IMR-90 (cell line): ENCODE measurements at regions not wholly inside any gene's neighbourhood (a gene's known extent, or its start where the extent isn't known, plus 50 kb on each side); places are given as distances from the start of the nearest gene placed in this dataset.

Experiments used
- ATAC-seq: fragments of 200-7000 bp; cut with Tn5 transposase; 2 replicates; pipeline ENCODE4 v1.9.1; 2020; ENCODE audit warnings: low read depth, mild to moderate bottlenecking, moderate library complexity
- BruUV-seq: library from RNA; stranded (reverse); fragments of 400-500 nt; replicated peaks from 2 replicates; lab custom pipeline; 2021; lab: Mats Ljungman, UMichigan
- CTCF ChIA-PET: fragments of 300-600 bp; formaldehyde crosslinking; extraction: SDS; loops from one replicate; lab custom pipeline; 2021; ENCODE audit warnings: antibody characterized with exemption; lab: Yijun Ruan, JAX
- POLR2A ChIA-PET: fragments of 300-600 bp; sonication (Branson Sonifier 250); formaldehyde crosslinking; loops from one replicate; lab custom pipeline; 2022; ENCODE audit warnings: antibody characterized with exemption; ENCODE audit not compliant: unreplicated experiment; lab: Charles Lee
- DNase-seq: peaks from one replicate; pipeline ENCODE4 v3.0.0; 2013
- H2AFZ ChIP-seq: replicated peaks from 2 replicates; pipeline ENCODE3; 2013; ENCODE audit warnings: low read length, mild to moderate bottlenecking; ENCODE audit not compliant: poor library complexity
- H2AK5ac ChIP-seq: 2 replicates; pipeline ENCODE4 v1.6.1; 2013; ENCODE audit warnings: low read depth, low read length, inconsistent platforms
- H2AK9ac ChIP-seq: replicated peaks from 2 replicates; pipeline ENCODE3; 2013; ENCODE audit warnings: mild to moderate bottlenecking, low read depth, low read length, moderate library complexity; ENCODE audit not compliant: poor library complexity
- H2BK120ac ChIP-seq: 2 replicates; pipeline ENCODE4 v1.6.1; 2013; ENCODE audit warnings: low read depth, low read length, inconsistent platforms
- H2BK15ac ChIP-seq: 3 replicates; pipeline ENCODE4 v1.6.1; 2013; ENCODE audit warnings: low read depth, low read length, inconsistent platforms
- H2BK20ac ChIP-seq: 2 replicates; pipeline ENCODE4 v1.6.1; 2013; ENCODE audit warnings: low read depth, mild to moderate bottlenecking, inconsistent platforms, low read length, moderate library complexity
- H2BK5ac ChIP-seq: 2 replicates; pipeline ENCODE4 v1.6.1; 2013; ENCODE audit warnings: mild to moderate bottlenecking, low read depth, low read length, inconsistent platforms; ENCODE audit not compliant: poor library complexity, severe bottlenecking
- H3K14ac ChIP-seq: replicated peaks from 2 replicates; pipeline ENCODE4 v1.6.1; 2013; ENCODE audit warnings: low read depth, low read length, inconsistent platforms
- H3K18ac ChIP-seq: 2 replicates; pipeline ENCODE4 v1.6.1; 2013; ENCODE audit warnings: low read depth, low read length, control low read depth
- H3K23ac ChIP-seq: 2 replicates; pipeline ENCODE4 v1.6.1; 2013; ENCODE audit warnings: low read depth, low read length, inconsistent platforms
- H3K27ac ChIP-seq: 2 replicates; pipeline ENCODE4 v1.5.1; 2013; ENCODE audit warnings: mild to moderate bottlenecking, control low read depth, low read length; ENCODE audit not compliant: insufficient read depth
- H3K27me3 ChIP-seq: 2 replicates; pipeline ENCODE4 v1.6.1; 2013; ENCODE audit warnings: low read length; ENCODE audit not compliant: control insufficient read depth, insufficient read depth
- H3K36me3 ChIP-seq: 2 replicates; pipeline ENCODE4 v1.6.1; 2013; ENCODE audit warnings: low read length, mixed read lengths; ENCODE audit not compliant: control insufficient read depth, insufficient read depth
- H3K4ac ChIP-seq: 2 replicates; pipeline ENCODE4 v1.6.1; 2013; ENCODE audit warnings: low read depth, low read length, inconsistent platforms
- H3K4me1 ChIP-seq: 2 replicates; pipeline ENCODE4 v1.6.1; 2013; ENCODE audit warnings: low read length, mixed read lengths; ENCODE audit not compliant: control insufficient read depth, insufficient read depth
- H3K4me2 ChIP-seq: 2 replicates; pipeline ENCODE4 v1.6.1; 2013; ENCODE audit warnings: low read depth, mild to moderate bottlenecking, control low read depth, low read length, moderate library complexity
- H3K4me3 ChIP-seq: 2 replicates; pipeline ENCODE4 v1.5.1; 2013; ENCODE audit warnings: low read depth, mild to moderate bottlenecking, control low read depth, low read length, moderate library complexity; ENCODE audit not compliant: insufficient read depth
- H3K56ac ChIP-seq: 2 replicates; pipeline ENCODE4 v1.6.1; 2013; ENCODE audit warnings: low read length, inconsistent platforms; ENCODE audit not compliant: insufficient read depth; ENCODE audit errors: extremely low read depth
- H3K79me1 ChIP-seq, 2 experiments: 2 replicates each; pipeline ENCODE4 v1.6.1; 2013; ENCODE audit warnings: low read length in 2 of 2, inconsistent platforms in 1 of 2, low read depth in 1 of 2
- H3K9ac ChIP-seq: 2 replicates; pipeline ENCODE4 v1.6.1; 2013; ENCODE audit warnings: low read depth, low read length, control low read depth
- H3K9me1 ChIP-seq: 2 replicates; pipeline ENCODE4 v1.6.1; 2013; ENCODE audit warnings: low read length, inconsistent platforms; ENCODE audit not compliant: insufficient read depth
- H3K9me3 ChIP-seq: 2 replicates; pipeline ENCODE4 v1.6.1; 2013; ENCODE audit warnings: low read length; ENCODE audit not compliant: control insufficient read depth, insufficient read depth
- H4K20me1 ChIP-seq: 2 replicates; pipeline ENCODE4 v1.6.1; 2013; ENCODE audit warnings: low read length, inconsistent platforms; ENCODE audit not compliant: insufficient read depth
- H4K5ac ChIP-seq: 2 replicates; pipeline ENCODE4 v1.6.1; 2013; ENCODE audit warnings: mild to moderate bottlenecking, low read depth, low read length, control low read depth
- H4K8ac ChIP-seq, 2 experiments: 2 replicates each; pipeline ENCODE4 v1.6.1; 2013; ENCODE audit warnings: low read depth in 2 of 2, low read length in 2 of 2, control low read depth in 1 of 2, inconsistent platforms in 1 of 2
- H4K91ac ChIP-seq: 2 replicates; pipeline ENCODE4 v1.6.1; 2013; ENCODE audit warnings: low read depth, low read length, inconsistent platforms; ENCODE audit not compliant: insufficient read depth
- BHLHE40 ChIP-seq: fragments of 150-350 bp; IDR thresholded peaks from 2 replicates; pipeline ENCODE4 v1.6.1; 2016; ENCODE audit warnings: mild to moderate bottlenecking, low read depth, low read length
- CTCF ChIP-seq: conservative IDR thresholded peaks from 2 replicates; pipeline ENCODE4 v1.5.1; 2012; ENCODE audit warnings: mild to moderate bottlenecking, low read depth, low read length, improper control_type of control experiment
- ELK1 ChIP-seq: fragments of 150-350 bp; IDR thresholded peaks from 2 replicates; pipeline ENCODE4 v1.6.1; 2016; ENCODE audit warnings: low read depth, mild to moderate bottlenecking, low read length, moderate library complexity, borderline replicate concordance
- FOS ChIP-seq: fragments of 150-350 bp; IDR thresholded peaks from 2 replicates; pipeline ENCODE4 v1.6.1; 2016; ENCODE audit warnings: low read depth, low read length
- MAFK ChIP-seq: IDR thresholded peaks from 2 replicates; pipeline ENCODE4 v1.6.1; 2012; ENCODE audit warnings: low read depth, low read length, improper control_type of control experiment
- MAZ ChIP-seq: IDR thresholded peaks from 2 replicates; pipeline ENCODE4 v1.6.1; 2012; ENCODE audit warnings: low read depth, mild to moderate bottlenecking, low read length, improper control_type of control experiment, moderate library complexity, borderline replicate concordance
- MXI1 ChIP-seq: IDR thresholded peaks from 2 replicates; pipeline ENCODE4 v1.6.1; 2012; ENCODE audit warnings: low read depth, mild to moderate bottlenecking, low read length, moderate library complexity, borderline replicate concordance
- POLR2A ChIP-seq: IDR thresholded peaks from 2 replicates; pipeline ENCODE4 v1.6.1; 2012; ENCODE audit warnings: mild to moderate bottlenecking, low read depth, low read length
- SMC3 ChIP-seq: fragments of 150-350 bp; IDR thresholded peaks from 2 replicates; pipeline ENCODE4 v1.6.1; 2016; ENCODE audit warnings: low read depth, mild to moderate bottlenecking, antibody characterized with exemption, low read length, moderate library complexity
- USF2 ChIP-seq: fragments of 150-350 bp; IDR thresholded peaks from 2 replicates; pipeline ENCODE4 v1.6.1; 2017; ENCODE audit warnings: mild to moderate bottlenecking, antibody characterized with exemption, low read length, low read depth
- WGBS, 2 experiments: methylation state at CpG; one replicate each; pipeline versions ENCODE4 v1.1.5 to v1.1.7; 2013; ENCODE audit warnings: missing lambda C conversion rate in 2 of 2; ENCODE audit not compliant: insufficient read length in 1 of 2; ENCODE audit errors: extremely low coverage in 2 of 2; 5-methylcytosine and 5-hydroxymethylcytosine counted together
- dilution Hi-C: fragments of 300-500 bp; cut with HindIII; formaldehyde crosslinking; loops from one replicate; pipeline ENCODE4 v1.14.3; 2018; ENCODE audit warnings: low sequenced_read_pairs; ENCODE audit not compliant: unreplicated experiment
- in situ Hi-C: fragments of 300-500 bp; cut with MboI; formaldehyde crosslinking; loops from 3 replicates; pipeline ENCODE4 v1.14.3; 2019; ENCODE audit warnings: low sequenced_read_pairs, inconsistent platforms, mixed read lengths
- intact Hi-C: fragments of 100-400 bp; cut with micrococcal nuclease; formaldehyde crosslinking; loops from 2 replicates; pipeline ENCODE4 v1.10.0; 2022

- Histone ChIP-seq H3K27ac (no peak overlapping the region), H2BK5ac (no peak overlapping the region), H2BK15ac (no peak overlapping the region), H2BK120ac (no peak overlapping the region), H3K23ac (no peak overlapping the region), H3K27me3 (no peaks in the 10 kb centered on the region; the same call in 1 of the 2 replicates), H3K14ac (no peak overlapping the region), H3K79me1 (no peaks in the 10 kb centered on the region), H3K4me1 (peaks cover 3% of the 10 kb centered on the region; the same call in 1 of the 2 replicates), H2AK9ac (no peak overlapping the region), H2AK5ac (no peak overlapping the region), H3K9ac (no peak overlapping the region), H4K91ac (no peak overlapping the region), H4K5ac (no peak overlapping the region), H2BK20ac (no peak overlapping the region), H3K56ac (no peak overlapping the region), H3K36me3 (no peaks in the 10 kb centered on the region), H4K20me1 (no peaks in the 10 kb centered on the region), H3K18ac (no peak overlapping the region), H3K4ac (no peak overlapping the region), H3K4me3 (no peak overlapping the region), H4K8ac (no peak overlapping the region), H3K9me3 (no peaks in the 10 kb centered on the region), H2AFZ (no peak overlapping the region), H3K4me2 (no peak overlapping the region), H3K9me1 (no peaks in the 10 kb centered on the region)
- ChIA-PET POLR2A (no interaction called here), CTCF (interaction anchor here (1.5 kb wide), 1 partner anchor 9 kb away, joined by 3 read pairs; no protein-coding TSS in a partner anchor)
- intact Hi-C loops (no loop called here), in situ Hi-C loops (no loop called here), dilution Hi-C loops (no loop called here)
- no TSS peak for BruUV-seq
- WGBS, 2 experiments, result 80% methylated on average over 3 of the region's 5 CpGs; no CpG with 5 or more reads in 1 of the 2 experiments
- TF ChIP-seq USF2, result no peak
- no peak for TF ChIP-seq MAZ
- no peak for TF ChIP-seq SMC3
- TF ChIP-seq MXI1, result no peak
- no peak for TF ChIP-seq FOS
- TF ChIP-seq BHLHE40, result no peak
- no peak for TF ChIP-seq MAFK
- no peak for TF ChIP-seq CTCF
- TF ChIP-seq POLR2A, result no peak
- TF ChIP-seq ELK1, result no peak
- no peak for DNase-seq
- no peak for ATAC-seq
Measured at GRCh38 chr13:107906131-107906530, 309.2 kb downstream of the LIG4 start.
